ENCODE measurements at regions not wholly inside any gene's neighbourhood (a gene's known extent, or its start where the extent isn't known, plus 50 kb on each side); places are given as distances from the start of the nearest gene placed in this dataset.
A peak's percentile ranks its signal among the peaks of the same experiment; 100 is the strongest.

DNA sequence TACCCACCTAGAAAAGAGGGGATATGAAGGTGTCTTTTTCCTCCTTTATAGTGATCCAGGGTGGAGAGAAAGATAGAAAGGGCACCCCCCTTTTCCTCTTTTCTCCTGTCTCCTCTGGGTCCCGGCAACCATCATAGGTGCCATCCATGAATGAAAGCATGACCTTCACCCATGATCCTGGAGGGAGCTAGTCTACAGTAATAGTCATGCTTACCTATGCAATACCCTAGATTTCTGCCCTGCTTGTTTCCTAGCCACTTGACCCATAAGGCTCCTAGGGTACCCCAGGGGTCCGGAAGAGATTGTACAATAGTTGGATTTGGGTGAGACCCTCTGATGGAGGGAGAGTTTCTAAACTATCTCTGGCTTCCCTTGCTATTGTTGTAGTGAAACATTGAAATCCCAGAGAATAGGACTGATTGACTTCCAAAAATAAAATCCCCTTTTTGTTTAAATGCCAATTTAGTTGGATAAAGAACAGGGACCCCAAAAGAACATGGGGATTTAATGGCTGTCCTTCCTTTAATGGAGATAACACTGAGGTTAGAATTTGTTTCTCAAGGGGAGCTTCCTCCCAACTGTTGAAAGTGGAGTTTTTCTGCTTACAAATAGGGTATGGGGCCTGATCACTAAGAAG lies 366.8 kb upstream of the KHDRBS2 start (continued):
- TF ChIP-seq ZNF639 (CRISPR knock-in tag; conservative IDR thresholded peaks at IDR 0.05 in 1 of 2, IDR thresholded peaks at IDR 0.05 in 1 of 2) (no peak), SNRNP70 (optimal IDR thresholded peaks at IDR 0.05; ENCODE audit: low read depth, low read length) (no peak), ZFP36 (IDR thresholded peaks at IDR 0.05; ENCODE audit: low read depth, low read length, partially characterized antibody) (peak; percentile 58), SIN3B (IDR thresholded peaks at IDR 0.05; ENCODE audit: low read depth) (no peak), TCF15 (CRISPR knock-in tag; IDR thresholded peaks at IDR 0.05) (no peak), RERE (CRISPR knock-in tag; IDR thresholded peaks at IDR 0.05; ENCODE audit: borderline replicate concordance) (no peak)
- TF ChIP-seq, protein P1, sequence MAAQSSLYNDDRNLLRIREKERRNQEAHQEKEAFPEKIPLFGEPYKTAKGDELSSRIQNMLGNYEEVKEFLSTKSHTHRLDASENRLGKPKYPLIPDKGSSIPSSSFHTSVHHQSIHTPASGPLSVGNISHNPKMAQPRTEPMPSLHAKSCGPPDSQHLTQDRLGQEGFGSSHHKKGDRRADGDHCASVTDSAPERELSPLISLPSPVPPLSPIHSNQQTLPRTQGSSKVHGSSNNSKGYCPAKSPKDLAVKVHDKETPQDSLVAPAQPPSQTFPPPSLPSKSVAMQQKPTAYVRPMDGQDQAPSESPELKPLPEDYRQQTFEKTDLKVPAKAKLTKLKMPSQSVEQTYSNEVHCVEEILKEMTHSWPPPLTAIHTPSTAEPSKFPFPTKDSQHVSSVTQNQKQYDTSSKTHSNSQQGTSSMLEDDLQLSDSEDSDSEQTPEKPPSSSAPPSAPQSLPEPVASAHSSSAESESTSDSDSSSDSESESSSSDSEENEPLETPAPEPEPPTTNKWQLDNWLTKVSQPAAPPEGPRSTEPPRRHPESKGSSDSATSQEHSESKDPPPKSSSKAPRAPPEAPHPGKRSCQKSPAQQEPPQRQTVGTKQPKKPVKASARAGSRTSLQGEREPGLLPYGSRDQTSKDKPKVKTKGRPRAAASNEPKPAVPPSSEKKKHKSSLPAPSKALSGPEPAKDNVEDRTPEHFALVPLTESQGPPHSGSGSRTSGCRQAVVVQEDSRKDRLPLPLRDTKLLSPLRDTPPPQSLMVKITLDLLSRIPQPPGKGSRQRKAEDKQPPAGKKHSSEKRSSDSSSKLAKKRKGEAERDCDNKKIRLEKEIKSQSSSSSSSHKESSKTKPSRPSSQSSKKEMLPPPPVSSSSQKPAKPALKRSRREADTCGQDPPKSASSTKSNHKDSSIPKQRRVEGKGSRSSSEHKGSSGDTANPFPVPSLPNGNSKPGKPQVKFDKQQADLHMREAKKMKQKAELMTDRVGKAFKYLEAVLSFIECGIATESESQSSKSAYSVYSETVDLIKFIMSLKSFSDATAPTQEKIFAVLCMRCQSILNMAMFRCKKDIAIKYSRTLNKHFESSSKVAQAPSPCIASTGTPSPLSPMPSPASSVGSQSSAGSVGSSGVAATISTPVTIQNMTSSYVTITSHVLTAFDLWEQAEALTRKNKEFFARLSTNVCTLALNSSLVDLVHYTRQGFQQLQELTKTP (IDR thresholded peaks at IDR 0.05; ENCODE audit: low read depth in 1 of 2, partially characterized antibody in 2 of 2), result no peak
- TF ChIP-seq, protein P2, sequence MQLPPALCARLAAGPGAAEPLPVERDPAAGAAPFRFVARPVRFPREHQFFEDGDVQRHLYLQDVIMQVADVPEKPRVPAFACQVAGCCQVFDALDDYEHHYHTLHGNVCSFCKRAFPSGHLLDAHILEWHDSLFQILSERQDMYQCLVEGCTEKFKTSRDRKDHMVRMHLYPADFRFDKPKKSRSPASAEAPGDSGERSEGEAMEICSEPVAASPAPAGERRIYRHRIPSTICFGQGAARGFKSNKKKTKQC (CRISPR knock-in tag; IDR thresholded peaks at IDR 0.05), result no peak
- TF ChIP-seq, protein P3, sequence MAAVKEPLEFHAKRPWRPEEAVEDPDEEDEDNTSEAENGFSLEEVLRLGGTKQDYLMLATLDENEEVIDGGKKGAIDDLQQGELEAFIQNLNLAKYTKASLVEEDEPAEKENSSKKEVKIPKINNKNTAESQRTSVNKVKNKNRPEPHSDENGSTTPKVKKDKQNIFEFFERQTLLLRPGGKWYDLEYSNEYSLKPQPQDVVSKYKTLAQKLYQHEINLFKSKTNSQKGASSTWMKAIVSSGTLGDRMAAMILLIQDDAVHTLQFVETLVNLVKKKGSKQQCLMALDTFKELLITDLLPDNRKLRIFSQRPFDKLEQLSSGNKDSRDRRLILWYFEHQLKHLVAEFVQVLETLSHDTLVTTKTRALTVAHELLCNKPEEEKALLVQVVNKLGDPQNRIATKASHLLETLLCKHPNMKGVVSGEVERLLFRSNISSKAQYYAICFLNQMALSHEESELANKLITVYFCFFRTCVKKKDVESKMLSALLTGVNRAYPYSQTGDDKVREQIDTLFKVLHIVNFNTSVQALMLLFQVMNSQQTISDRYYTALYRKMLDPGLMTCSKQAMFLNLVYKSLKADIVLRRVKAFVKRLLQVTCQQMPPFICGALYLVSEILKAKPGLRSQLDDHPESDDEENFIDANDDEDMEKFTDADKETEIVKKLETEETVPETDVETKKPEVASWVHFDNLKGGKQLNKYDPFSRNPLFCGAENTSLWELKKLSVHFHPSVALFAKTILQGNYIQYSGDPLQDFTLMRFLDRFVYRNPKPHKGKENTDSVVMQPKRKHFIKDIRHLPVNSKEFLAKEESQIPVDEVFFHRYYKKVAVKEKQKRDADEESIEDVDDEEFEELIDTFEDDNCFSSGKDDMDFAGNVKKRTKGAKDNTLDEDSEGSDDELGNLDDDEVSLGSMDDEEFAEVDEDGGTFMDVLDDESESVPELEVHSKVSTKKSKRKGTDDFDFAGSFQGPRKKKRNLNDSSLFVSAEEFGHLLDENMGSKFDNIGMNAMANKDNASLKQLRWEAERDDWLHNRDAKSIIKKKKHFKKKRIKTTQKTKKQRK (IDR thresholded peaks at IDR 0.05; ENCODE audit: borderline replicate concordance, low read depth, low read length), result 0 out of 2 replicates have a peak, but pooled peaks have one; percentile 51

All from K562 (cell line).